ENCODE measurements at regions not wholly inside any gene's neighbourhood (a gene's known extent, or its start where the extent isn't known, plus 50 kb on each side); places are given as distances from the start of the nearest gene placed in this dataset.
A peak's percentile ranks its signal among the peaks of the same experiment; 100 is the strongest.
"Not testable (repeated sequence)": the region's sequence is repeated elsewhere in the genome, so short reads cannot be mapped to it uniquely, and the experiment has no call there.

- DNase-seq = no peak
These were observed 496.0 kb upstream of the SPTLC3 start for GRCh38 chr20:12512755-12513154.

GRCh38 chr20:12528104-12528503, 480.7 kb upstream of the SPTLC3 start:
- peak; percentile 89 for DNase-seq

GRCh38 chr20:12528591-12529041, 480.2 kb upstream of the SPTLC3 start:
- peak; percentile 38 to 61 for DNase-seq

- DNase-seq = no peak
These were observed 477.1 kb upstream of the SPTLC3 start for GRCh38 chr20:12531626-12532025.

- DNase-seq = peak; percentile 6 to 28
These were observed 473.5 kb upstream of the SPTLC3 start for GRCh38 chr20:12535316-12535715.

- DNase-seq = no peak
These were observed 473.0 kb upstream of the SPTLC3 start for GRCh38 chr20:12535770-12536169.

GRCh38 chr20:12554426-12554825, 454.3 kb upstream of the SPTLC3 start:
- DNase-seq = no peak

- DNase-seq = no peak
These were observed 453.4 kb upstream of the SPTLC3 start for GRCh38 chr20:12555369-12555768.

GRCh38 chr20:12555849-12556248, 452.9 kb upstream of the SPTLC3 start:
- DNase-seq = not testable (repeated sequence)

GRCh38 chr20:12557224-12557623, 451.5 kb upstream of the SPTLC3 start:
- no peak for DNase-seq

- no peak for DNase-seq
These were observed 443.8 kb upstream of the SPTLC3 start for GRCh38 chr20:12564979-12565378.

GRCh38 chr20:12566596-12566995, 442.2 kb upstream of the SPTLC3 start:
- no peak for DNase-seq

GRCh38 chr20:12570371-12570770, 438.4 kb upstream of the SPTLC3 start:
- DNase-seq = peak; percentile 80 to 86

GRCh38 chr20:12573442-12573841, 435.3 kb upstream of the SPTLC3 start:
- DNase-seq = no peak

GRCh38 chr20:12575352-12576095, 433.2 kb upstream of the SPTLC3 start:
- no peak for DNase-seq

GRCh38 chr20:12577213-12577612, 431.6 kb upstream of the SPTLC3 start:
- no peak for DNase-seq

GRCh38 chr20:12581644-12582289, 427.0 kb upstream of the SPTLC3 start:
- no peak for DNase-seq

- not testable (repeated sequence) for DNase-seq
These were observed 426.1 kb upstream of the SPTLC3 start for GRCh38 chr20:12582710-12583109.

GRCh38 chr20:12591949-12592470, 416.8 kb upstream of the SPTLC3 start:
- DNase-seq = no peak

GRCh38 chr20:12592756-12593155, 416.0 kb upstream of the SPTLC3 start:
- DNase-seq = no peak

GRCh38 chr20:12593342-12593873, 415.4 kb upstream of the SPTLC3 start:
- no peak for DNase-seq

GRCh38 chr20:12594410-12595088, 414.2 kb upstream of the SPTLC3 start:
- DNase-seq = peak in 1 of 2 experiments; percentile 18

GRCh38 chr20:12595841-12596240, 412.9 kb upstream of the SPTLC3 start:
- DNase-seq = no peak

All from NCI-H526 (cell line).